Thyroid gland (tissue), 4 donors: ENCODE measurements at regions not wholly inside any gene's neighbourhood (a gene's known extent, or its start where the extent isn't known, plus 50 kb on each side); places are given as distances from the start of the nearest gene placed in this dataset.

Experiments
- CTCF ChIP-seq, 6 experiments: fragments of 200-600 bp in 3 of 6; fragments of 450-650 bp in 3 of 6; sonication (generic) in 3 of 6; IDR thresholded peaks; one replicate each; pipeline ENCODE4 v1.5.1; 2016 to 2019; ENCODE audit warnings: antibody characterized with exemption in 6 of 6, mild to moderate bottlenecking in 2 of 6, inconsistent platforms in 1 of 6, moderate library complexity in 1 of 6
- POLR2A ChIP-seq, 2 donors: fragments of 450-650 bp; IDR thresholded peaks; one replicate each; pipeline ENCODE4 v1.6.1; 2017; ENCODE audit warnings: antibody characterized with exemption in 2 of 2, mild to moderate bottlenecking in 2 of 2, moderate library complexity in 1 of 2

- TF ChIP-seq CTCF (IDR thresholded peaks at IDR 0.05) (no peak), POLR2A (IDR thresholded peaks at IDR 0.05) (no peak)
Observed at GRCh38 chr3:74129611-74130010, 484.8 kb downstream of the CNTN3 start.
